PC-9 (cell line): ENCODE measurements at regions not wholly inside any gene's neighbourhood (a gene's known extent, or its start where the extent isn't known, plus 50 kb on each side); places are given as distances from the start of the nearest gene placed in this dataset.

Experiments used
- BruUV-seq: library from RNA; stranded (reverse); fragments of 400-500 nt; replicated peaks from 2 replicates; lab custom pipeline; 2021; lab: Mats Ljungman, UMichigan
- CTCF ChIA-PET: fragments of 300-600 bp; sonication (Branson Sonifier 250); formaldehyde crosslinking; loops from one replicate; lab custom pipeline; 2022; ENCODE audit warnings: antibody characterized with exemption; lab: Charles Lee
- POLR2A ChIA-PET: fragments of 300-600 bp; sonication (Branson Sonifier 250); formaldehyde crosslinking; loops from one replicate; lab custom pipeline; 2022; ENCODE audit warnings: antibody characterized with exemption; ENCODE audit not compliant: unreplicated experiment; lab: Charles Lee
- DNase-seq, 2 experiments: peaks; one replicate each; pipeline versions ENCODE4 v3.0.0 to v3.0.0-alpha.2; 2015 to 2022; ENCODE audit warnings: mixed read lengths in 1 of 2
- H2AFZ ChIP-seq: fragments of 200-600 bp; sonication (generic); 2 replicates; pipeline ENCODE4 v1.8.1; 2017; ENCODE audit warnings: antibody characterized with exemption
- H3F3A ChIP-seq: fragments of 200-600 bp; sonication (generic); 2 replicates; pipeline ENCODE4 v1.8.1; 2017; ENCODE audit warnings: antibody characterized with exemption, mild to moderate bottlenecking, low read depth; ENCODE audit not compliant: insufficient read depth
- H3K27ac ChIP-seq: fragments of 200-600 bp; sonication (generic); 2 replicates; pipeline ENCODE4 v1.6.1; 2016; ENCODE audit warnings: mixed run types
- H3K27me3 ChIP-seq: fragments of 200-600 bp; sonication (generic); 2 replicates; pipeline ENCODE4 v1.6.1; 2016; ENCODE audit warnings: low read depth, mixed run types; ENCODE audit not compliant: insufficient read depth
- H3K36me3 ChIP-seq: fragments of 200-600 bp; sonication (generic); 2 replicates; pipeline ENCODE4 v1.6.1; 2016; ENCODE audit warnings: low read depth, mixed run types
- H3K4me1 ChIP-seq: fragments of 200-600 bp; sonication (generic); replicated peaks from 2 replicates; pipeline ENCODE4 v1.6.1; 2016; ENCODE audit warnings: mixed run types; ENCODE audit not compliant: insufficient read depth
- H3K4me2 ChIP-seq: fragments of 200-600 bp; sonication (generic); 2 replicates; pipeline ENCODE4 v1.6.1; 2017; ENCODE audit warnings: mixed run types
- H3K4me3 ChIP-seq: fragments of 200-600 bp; sonication (generic); 2 replicates; pipeline ENCODE4 v1.6.1; 2016; ENCODE audit warnings: mixed run types
- H3K79me2 ChIP-seq: fragments of 200-600 bp; sonication (generic); 2 replicates; pipeline ENCODE4 v1.6.1; 2017; ENCODE audit warnings: low read depth, mixed run types
- H3K9me2 ChIP-seq: fragments of 200-600 bp; sonication (generic); 2 replicates; pipeline ENCODE4 v1.8.1; 2017; ENCODE audit warnings: mild to moderate bottlenecking; ENCODE audit not compliant: insufficient read depth
- H3K9me3 ChIP-seq: fragments of 200-600 bp; sonication (generic); 2 replicates; pipeline ENCODE4 v1.8.1; 2016; ENCODE audit warnings: low read depth; ENCODE audit not compliant: insufficient read depth
- H4K20me1 ChIP-seq: fragments of 200-600 bp; sonication (generic); 2 replicates; pipeline ENCODE4 v1.8.1; 2017; ENCODE audit not compliant: insufficient read depth
- EZH2 ChIP-seq: fragments of 200-600 bp; sonication (generic); IDR thresholded peaks from 2 replicates; pipeline ENCODE4 v1.8.0; 2017; ENCODE audit warnings: antibody characterized with exemption, low read depth
- intact Hi-C: fragments of 100-400 bp; cut with micrococcal nuclease; formaldehyde crosslinking; loops from one replicate; pipeline ENCODE4 v1.10.0; 2022; ENCODE audit not compliant: unreplicated experiment
- TF ChIP-seq, protein P1 (sequence below): fragments of 200-600 bp; sonication (generic); conservative IDR thresholded peaks from 2 replicates; pipeline ENCODE4 v1.6.1; 2017; ENCODE audit warnings: mixed run types, antibody characterized with exemption, mild to moderate bottlenecking, moderate library complexity

GRCh38 chr12:75888874-75889613 is 142.5 kb downstream of the PHLDA1 start:
- peaks cover 39% of the 10 kb centered on the region for H3K4me1 ChIP-seq

DNA sequence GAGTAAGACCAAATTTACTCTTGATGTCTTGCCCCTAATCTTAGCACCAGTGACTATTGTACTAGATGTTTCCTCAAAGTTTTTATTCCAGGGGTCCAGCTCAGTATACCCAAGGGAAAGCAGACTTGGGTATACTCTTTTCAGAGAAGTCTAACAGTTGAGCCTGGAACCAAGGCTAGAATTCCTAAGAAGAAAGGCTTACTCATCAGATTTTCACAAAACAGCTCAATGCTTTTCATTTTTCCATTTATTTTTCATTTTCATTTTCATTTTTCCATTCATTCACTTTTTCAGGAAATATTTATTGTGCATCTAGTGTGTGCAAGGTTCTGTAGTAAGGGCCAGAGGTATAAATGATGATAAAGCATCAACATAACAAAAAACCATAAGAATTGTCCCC is 143.2 kb downstream of the PHLDA1 start:
- no peak overlapping the region for H3K4me3 ChIP-seq
- TF ChIP-seq, protein P1, sequence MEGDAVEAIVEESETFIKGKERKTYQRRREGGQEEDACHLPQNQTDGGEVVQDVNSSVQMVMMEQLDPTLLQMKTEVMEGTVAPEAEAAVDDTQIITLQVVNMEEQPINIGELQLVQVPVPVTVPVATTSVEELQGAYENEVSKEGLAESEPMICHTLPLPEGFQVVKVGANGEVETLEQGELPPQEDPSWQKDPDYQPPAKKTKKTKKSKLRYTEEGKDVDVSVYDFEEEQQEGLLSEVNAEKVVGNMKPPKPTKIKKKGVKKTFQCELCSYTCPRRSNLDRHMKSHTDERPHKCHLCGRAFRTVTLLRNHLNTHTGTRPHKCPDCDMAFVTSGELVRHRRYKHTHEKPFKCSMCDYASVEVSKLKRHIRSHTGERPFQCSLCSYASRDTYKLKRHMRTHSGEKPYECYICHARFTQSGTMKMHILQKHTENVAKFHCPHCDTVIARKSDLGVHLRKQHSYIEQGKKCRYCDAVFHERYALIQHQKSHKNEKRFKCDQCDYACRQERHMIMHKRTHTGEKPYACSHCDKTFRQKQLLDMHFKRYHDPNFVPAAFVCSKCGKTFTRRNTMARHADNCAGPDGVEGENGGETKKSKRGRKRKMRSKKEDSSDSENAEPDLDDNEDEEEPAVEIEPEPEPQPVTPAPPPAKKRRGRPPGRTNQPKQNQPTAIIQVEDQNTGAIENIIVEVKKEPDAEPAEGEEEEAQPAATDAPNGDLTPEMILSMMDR = no peak
- no peak for TF ChIP-seq EZH2
- no peak overlapping the region for H2AFZ ChIP-seq
- H3K9me3 ChIP-seq = peaks cover 2% of the 10 kb centered on the region; the same call in 1 of the 2 replicates
- intact Hi-C loops = no loop called here
- H3K4me1 ChIP-seq = peaks cover 37% of the 10 kb centered on the region
- H3K4me2 ChIP-seq = no peak overlapping the region
- no TSS peak for BruUV-seq
- no peak for DNase-seq
- H3K36me3 ChIP-seq = no peaks in the 10 kb centered on the region
- no peaks in the 10 kb centered on the region for H3K27me3 ChIP-seq
- H3K79me2 ChIP-seq = no peaks in the 10 kb centered on the region
- ChIA-PET POLR2A (interaction anchor here (0.7 kb wide), 1 partner anchor 28 kb away, joined by 3 read pairs; no protein-coding TSS in a partner anchor), CTCF (interaction anchor here (0.6 kb wide), 1 partner anchor 72 kb away, joined by 3 read pairs; no protein-coding TSS in a partner anchor)
- H3K27ac ChIP-seq = no peak overlapping the region
- no peaks in the 10 kb centered on the region for H4K20me1 ChIP-seq
- H3F3A ChIP-seq = peaks cover 19% of the 10 kb centered on the region
- no peaks in the 10 kb centered on the region for H3K9me2 ChIP-seq

More at GRCh38 chr12:75888874-75889613, 142.5 kb downstream of the PHLDA1 start:
- H3K9me3 ChIP-seq = peaks cover 2% of the 10 kb centered on the region; the same call in 1 of the 2 replicates
- no peaks in the 10 kb centered on the region for H4K20me1 ChIP-seq
- no peak overlapping the region for H3K4me2 ChIP-seq
- ChIA-PET CTCF (interaction anchor here (0.6 kb wide), 1 partner anchor 73 kb away, joined by 3 read pairs; no protein-coding TSS in a partner anchor), POLR2A (no interaction called here)
- H3F3A ChIP-seq = peaks cover 19% of the 10 kb centered on the region
- no TSS peak for BruUV-seq
- no peak overlapping the region for H3K4me3 ChIP-seq
- no peaks in the 10 kb centered on the region for H3K36me3 ChIP-seq
- no peaks in the 10 kb centered on the region for H3K79me2 ChIP-seq
- intact Hi-C loops = no loop called here
- H3K27me3 ChIP-seq = no peaks in the 10 kb centered on the region
- H3K9me2 ChIP-seq = no peaks in the 10 kb centered on the region
- TF ChIP-seq EZH2 = no peak
- TF ChIP-seq, protein P1 = no peak
- H2AFZ ChIP-seq = no peak overlapping the region
- H3K27ac ChIP-seq = no peak overlapping the region
- DNase-seq = no peak

DNA sequence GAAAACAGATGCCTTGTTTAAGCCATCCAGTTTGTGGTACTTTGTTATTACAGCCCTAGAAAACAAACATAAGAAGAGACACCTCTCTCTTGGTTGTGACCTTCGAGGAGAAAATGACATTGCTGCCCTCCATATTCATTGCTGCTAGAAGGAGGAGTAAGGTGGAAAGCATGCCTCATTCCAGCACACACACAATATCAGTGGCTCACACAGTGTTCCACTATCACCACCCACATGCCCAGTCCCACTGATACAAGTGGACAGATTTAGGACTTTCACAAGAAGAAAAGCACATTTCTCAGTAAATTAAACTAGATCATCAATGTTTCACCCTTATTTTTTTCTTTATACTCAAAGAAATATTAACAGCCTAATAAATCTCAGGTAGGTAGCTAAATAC is 143.6 kb downstream of the PHLDA1 start:
- H2AFZ ChIP-seq = no peak overlapping the region
- peaks cover 37% of the 10 kb centered on the region for H3K4me1 ChIP-seq
- no peaks in the 10 kb centered on the region for H3K36me3 ChIP-seq
- H3K27ac ChIP-seq = no peak overlapping the region
- H3K4me2 ChIP-seq = no peak overlapping the region
- no peak overlapping the region for H3K4me3 ChIP-seq
- H3K27me3 ChIP-seq = no peaks in the 10 kb centered on the region
- BruUV-seq = no TSS peak
- ChIA-PET POLR2A (interaction anchor here (0.7 kb wide), 1 partner anchor 27 kb away, joined by 3 read pairs; no protein-coding TSS in a partner anchor), CTCF (no interaction called here)
- no peaks in the 10 kb centered on the region for H4K20me1 ChIP-seq
- no peak for TF ChIP-seq EZH2
- TF ChIP-seq, protein P1 = no peak
- no peaks in the 10 kb centered on the region for H3K9me2 ChIP-seq
- peaks cover 19% of the 10 kb centered on the region for H3F3A ChIP-seq
- intact Hi-C loops = no loop called here
- H3K79me2 ChIP-seq = no peaks in the 10 kb centered on the region
- no peak for DNase-seq
- peaks cover 2% of the 10 kb centered on the region; the same call in 1 of the 2 replicates for H3K9me3 ChIP-seq
